Gastroesophageal sphincter (tissue), 4 donors: ENCODE measurements at regions not wholly inside any gene's neighbourhood (a gene's known extent, or its start where the extent isn't known, plus 50 kb on each side); places are given as distances from the start of the nearest gene placed in this dataset.

Experiments
- ATAC-seq: fragments of 150-250 bp; one replicate; pipeline ENCODE4 v1.9.1; 2016; ENCODE audit warnings: mild to moderate bottlenecking, moderate library complexity
- H3K27ac ChIP-seq, 4 donors: fragments of 200-600 bp; sonication (generic) in 3 of 4; 1 replicate in 3 of 4; 2 replicates in 1 of 4; pipeline ENCODE4 v1.5.1; 2016 to 2019
- H3K27me3 ChIP-seq: fragments of 200-600 bp; sonication (generic); one replicate; pipeline ENCODE4 v1.5.1; 2019
- H3K36me3 ChIP-seq, 2 donors: fragments of 200-600 bp; sonication (generic); one replicate each; pipeline ENCODE4 v1.5.1; 2019; ENCODE audit warnings: control low read depth in 1 of 2
- H3K4me1 ChIP-seq, 3 donors: fragments of 200-600 bp; sonication (generic); 1 replicate in 2 of 3; 2 replicates in 1 of 3; pipeline ENCODE4 v1.5.1; 2016 to 2019; ENCODE audit warnings: control low read depth in 2 of 3
- H3K4me3 ChIP-seq, 2 donors: fragments of 200-600 bp; sonication (generic); one replicate each; pipeline ENCODE4 v1.5.1; 2019; ENCODE audit warnings: mild to moderate bottlenecking in 1 of 2, moderate library complexity in 1 of 2
- H3K9me3 ChIP-seq, 3 donors: fragments of 200-600 bp; sonication (generic); one replicate each; pipeline ENCODE4 v1.5.1; 2017 to 2019; ENCODE audit warnings: control low read depth in 2 of 3
- EP300 ChIP-seq: sonication (generic); formaldehyde crosslinking; IDR thresholded peaks from one replicate; pipeline ENCODE4 v1.6.1; 2017; ENCODE audit warnings: antibody characterized with exemption, mild to moderate bottlenecking
- POLR2A ChIP-seq, 2 donors: fragments of 450-650 bp; IDR thresholded peaks; one replicate each; pipeline ENCODE4 v1.6.1; 2017; ENCODE audit warnings: antibody characterized with exemption in 2 of 2, mild to moderate bottlenecking in 2 of 2, moderate library complexity in 1 of 2
- POLR2AphosphoS5 ChIP-seq: sonication (generic); formaldehyde crosslinking; IDR thresholded peaks from one replicate; pipeline ENCODE4 v1.6.1; 2017; ENCODE audit warnings: antibody characterized with exemption
- WGBS, 2 donors: methylation state at CpG; one replicate each; pipeline ENCODE4 v1.1.5; 2018; ENCODE audit warnings: low coverage in 1 of 2; 5-methylcytosine and 5-hydroxymethylcytosine counted together
- TF ChIP-seq, protein P1 (sequence below), 4 experiments: fragments of 200-600 bp in 2 of 4; fragments of 450-650 bp in 2 of 4; sonication (generic) in 1 of 4; IDR thresholded peaks; one replicate each; pipeline ENCODE4 v1.5.1; 2017 to 2019; ENCODE audit warnings: antibody characterized with exemption in 4 of 4, mild to moderate bottlenecking in 2 of 4, moderate library complexity in 2 of 4

DNA sequence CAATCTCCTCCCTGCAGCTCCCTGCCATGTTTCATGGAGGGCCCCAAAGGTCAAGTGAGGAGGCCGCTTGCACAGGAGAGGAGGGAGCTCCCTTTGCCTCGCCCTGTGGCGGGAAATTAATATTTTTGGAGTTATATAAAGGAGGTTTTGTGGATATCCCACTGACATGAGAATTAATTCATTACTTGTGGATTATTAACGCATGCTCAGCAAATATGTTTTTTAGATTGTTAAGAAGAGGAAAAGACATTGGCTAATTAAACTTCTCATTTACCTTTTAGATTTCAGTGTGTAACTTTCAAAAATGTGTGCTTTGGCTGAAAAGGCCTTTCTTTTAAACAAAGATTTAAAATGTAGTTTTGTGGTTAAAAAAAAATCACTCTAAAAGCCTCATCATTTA lies 474.0 kb downstream of the SOCS6 start:
- Histone ChIP-seq H3K4me3 (no peak overlapping the region), H3K36me3 (no peaks in the 10 kb centered on the region), H3K9me3 (peaks cover 0 to 7% (median 0%) of the 10 kb centered on the region in 3 donors), H3K4me1 (no peaks in the 10 kb centered on the region), H3K27ac (no peak overlapping the region), H3K27me3 (peaks cover 3% of the 10 kb centered on the region)
- TF ChIP-seq, protein P1, sequence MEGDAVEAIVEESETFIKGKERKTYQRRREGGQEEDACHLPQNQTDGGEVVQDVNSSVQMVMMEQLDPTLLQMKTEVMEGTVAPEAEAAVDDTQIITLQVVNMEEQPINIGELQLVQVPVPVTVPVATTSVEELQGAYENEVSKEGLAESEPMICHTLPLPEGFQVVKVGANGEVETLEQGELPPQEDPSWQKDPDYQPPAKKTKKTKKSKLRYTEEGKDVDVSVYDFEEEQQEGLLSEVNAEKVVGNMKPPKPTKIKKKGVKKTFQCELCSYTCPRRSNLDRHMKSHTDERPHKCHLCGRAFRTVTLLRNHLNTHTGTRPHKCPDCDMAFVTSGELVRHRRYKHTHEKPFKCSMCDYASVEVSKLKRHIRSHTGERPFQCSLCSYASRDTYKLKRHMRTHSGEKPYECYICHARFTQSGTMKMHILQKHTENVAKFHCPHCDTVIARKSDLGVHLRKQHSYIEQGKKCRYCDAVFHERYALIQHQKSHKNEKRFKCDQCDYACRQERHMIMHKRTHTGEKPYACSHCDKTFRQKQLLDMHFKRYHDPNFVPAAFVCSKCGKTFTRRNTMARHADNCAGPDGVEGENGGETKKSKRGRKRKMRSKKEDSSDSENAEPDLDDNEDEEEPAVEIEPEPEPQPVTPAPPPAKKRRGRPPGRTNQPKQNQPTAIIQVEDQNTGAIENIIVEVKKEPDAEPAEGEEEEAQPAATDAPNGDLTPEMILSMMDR (IDR thresholded peaks at IDR 0.05), result no peak
- TF ChIP-seq POLR2A (IDR thresholded peaks at IDR 0.05) (no peak), POLR2AphosphoS5 (no peak), EP300 (no peak)
- WGBS, 2 donors, result 79 to 81% methylated on average over 3 to 4 of the region's 4 CpGs
- ATAC-seq, result no peak

DNA sequence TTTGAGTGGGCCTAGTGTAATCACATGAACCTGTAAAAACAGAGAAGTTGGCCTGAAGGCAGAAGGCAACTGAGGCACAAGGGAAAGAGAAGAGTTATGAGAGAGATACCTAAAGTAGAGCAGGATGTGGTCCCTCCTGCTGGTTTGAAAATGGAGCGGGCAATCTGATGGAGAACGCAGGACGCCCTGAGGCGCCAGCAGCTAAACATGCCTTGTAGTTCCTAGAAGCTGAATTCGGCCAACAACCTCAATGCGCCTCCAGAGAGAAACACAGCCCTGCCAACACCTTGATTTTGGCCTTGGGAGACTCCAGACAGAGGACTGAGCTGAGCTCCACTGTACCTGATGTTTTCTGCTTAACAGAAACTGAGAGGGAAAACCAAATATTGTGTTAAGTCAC lies 469.9 kb downstream of the SOCS6 start:
- 85 to 94% methylated on average over 3 to 6 of the region's 6 CpGs for WGBS, 2 donors
- no peak overlapping the region for H3K27ac ChIP-seq
- no peak for TF ChIP-seq EP300
- peaks cover 3% of the 10 kb centered on the region for H3K27me3 ChIP-seq
- no peaks in the 10 kb centered on the region for H3K4me1 ChIP-seq
- no peaks in the 10 kb centered on the region for H3K9me3 ChIP-seq
- no peaks in the 10 kb centered on the region for H3K36me3 ChIP-seq
- no peak for ATAC-seq
- H3K4me3 ChIP-seq, result no peak overlapping the region

DNA sequence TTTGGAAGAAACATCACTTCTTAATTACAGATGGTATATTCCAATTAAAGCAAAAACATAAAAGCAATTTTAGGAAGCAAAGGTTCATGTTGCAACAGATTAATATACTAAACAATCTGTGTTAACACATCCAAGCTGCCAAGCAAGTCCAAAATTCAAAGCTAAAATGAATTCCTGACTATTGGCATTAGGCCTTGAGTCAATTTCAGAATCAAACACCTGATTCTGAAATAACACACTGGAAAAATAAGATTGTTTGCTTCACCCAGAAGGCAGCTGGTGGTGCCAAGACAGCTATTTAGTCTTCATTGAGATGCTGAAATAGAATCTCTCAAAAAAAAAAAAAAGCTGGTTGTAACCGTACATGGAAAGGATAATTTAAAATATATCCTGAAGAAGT lies 465.6 kb downstream of the SOCS6 start:
- H3K9me3 ChIP-seq, result no peaks in the 10 kb centered on the region
- no peaks in the 10 kb centered on the region for H3K4me1 ChIP-seq
- H3K4me3 ChIP-seq, result no peak overlapping the region
- ATAC-seq, result no peak
- WGBS, 2 donors, result 33 to 80% methylated on average over 1 of the region's 1 CpG
- no peak overlapping the region for H3K27ac ChIP-seq
- no peaks in the 10 kb centered on the region for H3K36me3 ChIP-seq
- TF ChIP-seq, protein P1 (IDR thresholded peaks at IDR 0.05), result no peak
- TF ChIP-seq EP300 (no peak), POLR2A (IDR thresholded peaks at IDR 0.05) (no peak), POLR2AphosphoS5 (no peak)
- H3K27me3 ChIP-seq, result no peaks in the 10 kb centered on the region

DNA sequence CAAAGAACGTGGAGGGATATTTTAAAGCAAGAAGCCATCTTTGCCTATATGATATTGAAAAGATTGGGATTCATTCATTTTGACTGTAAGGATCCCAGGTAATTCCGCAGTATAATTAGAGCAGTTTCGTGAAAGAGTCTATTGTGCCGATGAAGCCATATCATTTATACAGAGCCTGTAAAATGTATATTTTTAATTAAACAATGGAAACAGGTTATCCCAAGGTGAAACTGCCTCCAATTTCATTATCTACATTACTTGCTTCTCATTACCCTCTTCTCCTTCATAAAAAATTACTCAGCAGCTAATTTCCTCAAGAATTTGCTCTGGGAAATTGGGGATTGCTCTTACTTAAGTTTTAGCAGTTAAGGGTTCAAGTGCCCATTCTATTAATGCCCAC lies 444.1 kb downstream of the SOCS6 start:
- Histone ChIP-seq H3K9me3 (peaks cover 0 to 12% (median 0%) of the 10 kb centered on the region in 3 donors), H3K4me3 (no peak overlapping the region), H3K27ac (no peak overlapping the region), H3K36me3 (no peaks in the 10 kb centered on the region), H3K4me1 (no peaks in the 10 kb centered on the region), H3K27me3 (no peaks in the 10 kb centered on the region)
- 80% methylated on average over 4 of the region's 4 CpGs; no CpG with 5 or more reads in 1 of the 2 donors for WGBS, 2 donors
- no peak for ATAC-seq
- TF ChIP-seq, protein P1 (IDR thresholded peaks at IDR 0.05), result no peak
- TF ChIP-seq EP300, result no peak

DNA sequence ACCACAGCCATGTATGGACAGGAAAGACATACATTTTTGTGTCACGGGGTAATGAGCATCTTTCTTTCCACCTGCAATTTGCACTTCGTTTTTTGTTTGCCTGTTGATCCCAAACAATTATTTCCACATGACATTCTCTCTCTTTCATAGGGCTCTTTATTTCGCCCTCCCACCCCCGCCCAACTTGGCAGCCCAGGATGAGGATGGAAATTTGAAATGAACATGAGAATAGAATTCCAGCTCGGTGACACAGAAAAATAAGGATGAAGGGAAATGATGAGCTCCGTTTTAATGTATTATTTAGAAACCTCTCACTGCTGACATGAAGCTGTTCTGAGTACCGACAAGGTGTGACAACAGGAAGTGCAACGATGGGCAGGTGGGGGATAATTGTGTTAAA lies 443.3 kb downstream of the SOCS6 start:
- no peaks in the 10 kb centered on the region for H3K36me3 ChIP-seq
- no peak for TF ChIP-seq EP300
- TF ChIP-seq, protein P1 (IDR thresholded peaks at IDR 0.05), result no peak
- TF ChIP-seq POLR2A (IDR thresholded peaks at IDR 0.05), result no peak
- TF ChIP-seq POLR2AphosphoS5, result no peak
- H3K27ac ChIP-seq, result no peak overlapping the region
- no peaks in the 10 kb centered on the region for H3K27me3 ChIP-seq
- no peaks in the 10 kb centered on the region for H3K4me1 ChIP-seq
- H3K9me3 ChIP-seq, result peaks cover 0 to 12% (median 0%) of the 10 kb centered on the region in 3 donors
- 37 to 80% methylated on average over 5 of the region's 8 CpGs for WGBS, 2 donors
- no peak for ATAC-seq
- no peak overlapping the region for H3K4me3 ChIP-seq
